ENCODE measurements at regions not wholly inside any gene's neighbourhood (a gene's known extent, or its start where the extent isn't known, plus 50 kb on each side); places are given as distances from the start of the nearest gene placed in this dataset.

DNA sequence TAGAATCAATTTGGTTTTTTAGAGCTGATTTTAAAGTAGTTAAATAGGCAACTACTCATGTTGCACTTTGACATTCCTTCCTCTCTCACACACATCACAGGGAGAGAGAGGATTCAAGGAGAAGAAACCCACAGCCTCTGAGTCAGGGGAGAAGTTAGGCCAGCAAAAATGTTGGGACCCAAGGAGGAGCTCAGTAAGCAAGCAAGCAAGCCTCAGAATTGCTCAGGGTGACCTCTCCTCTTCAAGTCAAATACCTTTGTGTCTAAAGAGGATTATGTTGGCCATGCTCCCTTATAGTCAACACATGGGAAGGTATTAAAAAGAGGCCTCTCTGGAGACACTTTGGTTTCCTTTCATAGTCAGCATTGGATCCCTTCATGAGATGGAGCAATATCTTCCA, 80.5 kb upstream of the WARS2 start:
- TF ChIP-seq, protein P1, sequence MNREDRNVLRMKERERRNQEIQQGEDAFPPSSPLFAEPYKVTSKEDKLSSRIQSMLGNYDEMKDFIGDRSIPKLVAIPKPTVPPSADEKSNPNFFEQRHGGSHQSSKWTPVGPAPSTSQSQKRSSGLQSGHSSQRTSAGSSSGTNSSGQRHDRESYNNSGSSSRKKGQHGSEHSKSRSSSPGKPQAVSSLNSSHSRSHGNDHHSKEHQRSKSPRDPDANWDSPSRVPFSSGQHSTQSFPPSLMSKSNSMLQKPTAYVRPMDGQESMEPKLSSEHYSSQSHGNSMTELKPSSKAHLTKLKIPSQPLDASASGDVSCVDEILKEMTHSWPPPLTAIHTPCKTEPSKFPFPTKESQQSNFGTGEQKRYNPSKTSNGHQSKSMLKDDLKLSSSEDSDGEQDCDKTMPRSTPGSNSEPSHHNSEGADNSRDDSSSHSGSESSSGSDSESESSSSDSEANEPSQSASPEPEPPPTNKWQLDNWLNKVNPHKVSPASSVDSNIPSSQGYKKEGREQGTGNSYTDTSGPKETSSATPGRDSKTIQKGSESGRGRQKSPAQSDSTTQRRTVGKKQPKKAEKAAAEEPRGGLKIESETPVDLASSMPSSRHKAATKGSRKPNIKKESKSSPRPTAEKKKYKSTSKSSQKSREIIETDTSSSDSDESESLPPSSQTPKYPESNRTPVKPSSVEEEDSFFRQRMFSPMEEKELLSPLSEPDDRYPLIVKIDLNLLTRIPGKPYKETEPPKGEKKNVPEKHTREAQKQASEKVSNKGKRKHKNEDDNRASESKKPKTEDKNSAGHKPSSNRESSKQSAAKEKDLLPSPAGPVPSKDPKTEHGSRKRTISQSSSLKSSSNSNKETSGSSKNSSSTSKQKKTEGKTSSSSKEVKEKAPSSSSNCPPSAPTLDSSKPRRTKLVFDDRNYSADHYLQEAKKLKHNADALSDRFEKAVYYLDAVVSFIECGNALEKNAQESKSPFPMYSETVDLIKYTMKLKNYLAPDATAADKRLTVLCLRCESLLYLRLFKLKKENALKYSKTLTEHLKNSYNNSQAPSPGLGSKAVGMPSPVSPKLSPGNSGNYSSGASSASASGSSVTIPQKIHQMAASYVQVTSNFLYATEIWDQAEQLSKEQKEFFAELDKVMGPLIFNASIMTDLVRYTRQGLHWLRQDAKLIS (CRISPR knock-in tag; IDR thresholded peaks at IDR 0.05): no peak
- TF ChIP-seq HMGN3 (IDR thresholded peaks at IDR 0.05; ENCODE audit: borderline replicate concordance, extremely low read depth, insufficient read length, low read depth, low read length) (no peak), PTBP1 (IDR thresholded peaks at IDR 0.05; ENCODE audit: low read depth, low read length) (no peak), PRPF4 (IDR thresholded peaks at IDR 0.05; ENCODE audit: insufficient read depth, low read depth, low read length, poor library complexity, severe bottlenecking) (no peak), CBX2 (IDR thresholded peaks at IDR 0.05; ENCODE audit: insufficient read depth, low read length, poor library complexity, severe bottlenecking) (no peak)
- TF ChIP-seq, protein P2, sequence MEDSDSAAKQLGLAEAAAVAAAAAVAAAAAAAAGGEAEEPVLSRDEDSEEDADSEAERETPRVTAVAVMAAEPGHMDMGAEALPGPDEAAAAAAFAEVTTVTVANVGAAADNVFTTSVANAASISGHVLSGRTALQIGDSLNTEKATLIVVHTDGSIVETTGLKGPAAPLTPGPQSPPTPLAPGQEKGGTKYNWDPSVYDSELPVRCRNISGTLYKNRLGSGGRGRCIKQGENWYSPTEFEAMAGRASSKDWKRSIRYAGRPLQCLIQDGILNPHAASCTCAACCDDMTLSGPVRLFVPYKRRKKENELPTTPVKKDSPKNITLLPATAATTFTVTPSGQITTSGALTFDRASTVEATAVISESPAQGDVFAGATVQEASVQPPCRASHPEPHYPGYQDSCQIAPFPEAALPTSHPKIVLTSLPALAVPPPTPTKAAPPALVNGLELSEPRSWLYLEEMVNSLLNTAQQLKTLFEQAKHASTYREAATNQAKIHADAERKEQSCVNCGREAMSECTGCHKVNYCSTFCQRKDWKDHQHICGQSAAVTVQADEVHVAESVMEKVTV (CRISPR knock-in tag; IDR thresholded peaks at IDR 0.05): no peak
